Loucy (cell line): ENCODE measurements at regions not wholly inside any gene's neighbourhood (a gene's known extent, or its start where the extent isn't known, plus 50 kb on each side); places are given as distances from the start of the nearest gene placed in this dataset.

Experiments used
- H2AFZ ChIP-seq: fragments of 200-600 bp; sonication (generic); 2 replicates; pipeline ENCODE4 v1.6.0; 2016; ENCODE audit warnings: antibody characterized with exemption, mild to moderate bottlenecking, low read length, moderate library complexity
- H3F3A ChIP-seq: fragments of 200-600 bp; 2 replicates; pipeline ENCODE4 v1.6.0; 2016; ENCODE audit warnings: antibody characterized with exemption, low read depth, mild to moderate bottlenecking
- H3K27me3 ChIP-seq: fragments of 200-600 bp; sonication (generic); 2 replicates; pipeline ENCODE4 v1.6.1; 2014; ENCODE audit warnings: low read length, mild to moderate bottlenecking; ENCODE audit not compliant: insufficient read depth, poor library complexity, severe bottlenecking
- H3K36me3 ChIP-seq: fragments of 200-600 bp; sonication (generic); 2 replicates; pipeline ENCODE4 v1.6.1; 2016; ENCODE audit warnings: low read length; ENCODE audit not compliant: insufficient read depth
- H3K4me1 ChIP-seq: fragments of 200-600 bp; sonication (generic); 2 replicates; pipeline ENCODE4 v1.5.1; 2014; ENCODE audit warnings: low read length, mild to moderate bottlenecking; ENCODE audit not compliant: insufficient read depth, poor library complexity, severe bottlenecking
- H3K4me2 ChIP-seq: fragments of 200-600 bp; sonication (generic); 2 replicates; pipeline ENCODE4 v1.6.0; 2014; ENCODE audit warnings: antibody characterized with exemption, low read length, low read depth, mild to moderate bottlenecking; ENCODE audit not compliant: poor library complexity, severe bottlenecking
- H3K4me3 ChIP-seq: fragments of 200-600 bp; sonication (generic); 2 replicates; pipeline ENCODE4 v1.5.1; 2014; ENCODE audit warnings: low read length, mild to moderate bottlenecking, mixed read lengths; ENCODE audit not compliant: poor library complexity, severe bottlenecking
- H3K79me2 ChIP-seq: fragments of 200-600 bp; sonication (generic); 2 replicates; pipeline ENCODE4 v1.6.1; 2014; ENCODE audit warnings: low read length; ENCODE audit not compliant: insufficient read depth
- H3K9ac ChIP-seq: fragments of 200-600 bp; sonication (generic); 2 replicates; pipeline ENCODE4 v1.6.0; 2014; ENCODE audit warnings: mild to moderate bottlenecking, low read depth, low read length, moderate library complexity; ENCODE audit not compliant: poor library complexity, severe bottlenecking
- H3K9me2 ChIP-seq: fragments of 200-600 bp; sonication (generic); replicated peaks from 2 replicates; pipeline ENCODE4 v1.6.1; 2016; ENCODE audit warnings: low read depth, low read length, mixed read lengths
- H3K9me3 ChIP-seq: fragments of 200-600 bp; sonication (generic); 2 replicates; pipeline ENCODE4 v1.6.1; 2014; ENCODE audit warnings: mild to moderate bottlenecking, antibody characterized with exemption, low read length, low read depth; ENCODE audit not compliant: insufficient read depth
- H4K20me1 ChIP-seq: fragments of 200-600 bp; sonication (generic); 2 replicates; pipeline ENCODE4 v1.6.0; 2014; ENCODE audit warnings: antibody characterized with exemption, low read length, mild to moderate bottlenecking; ENCODE audit not compliant: insufficient read depth, poor library complexity, severe bottlenecking
- EZH2phosphoT487 ChIP-seq: fragments of 200-600 bp; IDR thresholded peaks from 2 replicates; pipeline ENCODE4 v1.6.1; 2018; ENCODE audit warnings: antibody characterized with exemption, mild to moderate bottlenecking, moderate library complexity, borderline replicate concordance
- TF ChIP-seq, protein P1 (sequence below): fragments of 200-600 bp; sonication (generic); conservative IDR thresholded peaks from 2 replicates; pipeline ENCODE4 v1.5.1; 2014; ENCODE audit warnings: mild to moderate bottlenecking, antibody characterized with exemption, low read length

- H3K79me2 ChIP-seq = no peaks in the 10 kb centered on the region
- H2AFZ ChIP-seq = no peak overlapping the region
- H3K4me2 ChIP-seq = no peak overlapping the region
- no peaks in the 10 kb centered on the region for H3K4me1 ChIP-seq
- H3K9me2 ChIP-seq = no peaks in the 10 kb centered on the region
- no peaks in the 10 kb centered on the region for H3F3A ChIP-seq
- H3K27me3 ChIP-seq = no peaks in the 10 kb centered on the region
- no peaks in the 10 kb centered on the region for H3K36me3 ChIP-seq
- 0 out of 2 replicates have a peak, but pooled peaks cover 4% of the 10 kb centered on the region for H3K9me3 ChIP-seq
- no peak for TF ChIP-seq EZH2phosphoT487
- TF ChIP-seq, protein P1, sequence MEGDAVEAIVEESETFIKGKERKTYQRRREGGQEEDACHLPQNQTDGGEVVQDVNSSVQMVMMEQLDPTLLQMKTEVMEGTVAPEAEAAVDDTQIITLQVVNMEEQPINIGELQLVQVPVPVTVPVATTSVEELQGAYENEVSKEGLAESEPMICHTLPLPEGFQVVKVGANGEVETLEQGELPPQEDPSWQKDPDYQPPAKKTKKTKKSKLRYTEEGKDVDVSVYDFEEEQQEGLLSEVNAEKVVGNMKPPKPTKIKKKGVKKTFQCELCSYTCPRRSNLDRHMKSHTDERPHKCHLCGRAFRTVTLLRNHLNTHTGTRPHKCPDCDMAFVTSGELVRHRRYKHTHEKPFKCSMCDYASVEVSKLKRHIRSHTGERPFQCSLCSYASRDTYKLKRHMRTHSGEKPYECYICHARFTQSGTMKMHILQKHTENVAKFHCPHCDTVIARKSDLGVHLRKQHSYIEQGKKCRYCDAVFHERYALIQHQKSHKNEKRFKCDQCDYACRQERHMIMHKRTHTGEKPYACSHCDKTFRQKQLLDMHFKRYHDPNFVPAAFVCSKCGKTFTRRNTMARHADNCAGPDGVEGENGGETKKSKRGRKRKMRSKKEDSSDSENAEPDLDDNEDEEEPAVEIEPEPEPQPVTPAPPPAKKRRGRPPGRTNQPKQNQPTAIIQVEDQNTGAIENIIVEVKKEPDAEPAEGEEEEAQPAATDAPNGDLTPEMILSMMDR = no peak
- no peaks in the 10 kb centered on the region for H4K20me1 ChIP-seq
- H3K4me3 ChIP-seq = no peak overlapping the region
- no peak overlapping the region for H3K9ac ChIP-seq
These were observed 208.5 kb upstream of the SPOPL start for GRCh38 chr2:138293045-138293444.

DNA sequence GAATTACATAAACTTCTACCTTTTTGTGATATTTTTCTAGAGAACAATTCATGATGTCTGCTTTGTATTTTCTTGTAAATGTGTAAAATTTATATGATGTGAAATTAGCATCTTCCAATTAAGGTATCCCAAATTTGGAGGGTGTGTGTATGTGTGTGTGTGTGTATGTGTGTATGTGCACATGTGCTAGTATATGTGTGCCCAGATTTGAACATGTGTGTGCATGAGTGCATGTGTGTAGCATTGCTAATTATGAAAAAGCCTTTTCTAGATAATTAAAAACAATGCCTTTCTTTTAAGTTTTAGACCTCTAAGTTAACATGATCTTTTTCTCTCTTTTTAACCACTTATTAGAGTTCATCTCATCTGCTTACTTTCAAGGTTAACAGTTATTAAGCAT lies 208.0 kb upstream of the SPOPL start:
- Histone ChIP-seq H3K27me3 (no peaks in the 10 kb centered on the region), H3F3A (no peaks in the 10 kb centered on the region), H3K79me2 (no peaks in the 10 kb centered on the region), H2AFZ (no peak overlapping the region), H3K9me3 (0 out of 2 replicates have a peak, but pooled peaks cover 4% of the 10 kb centered on the region), H3K4me2 (no peak overlapping the region), H3K9ac (no peak overlapping the region), H4K20me1 (no peaks in the 10 kb centered on the region), H3K4me1 (no peaks in the 10 kb centered on the region), H3K9me2 (no peaks in the 10 kb centered on the region), H3K4me3 (no peak overlapping the region), H3K36me3 (no peaks in the 10 kb centered on the region)
- no peak for TF ChIP-seq EZH2phosphoT487
- TF ChIP-seq, protein P1 = no peak

- Histone ChIP-seq H3K79me2 (no peaks in the 10 kb centered on the region), H3K27me3 (no peaks in the 10 kb centered on the region), H3K36me3 (no peaks in the 10 kb centered on the region), H3K4me2 (no peak overlapping the region), H3K9ac (no peak overlapping the region), H3K4me1 (no peaks in the 10 kb centered on the region), H4K20me1 (no peaks in the 10 kb centered on the region), H3K9me2 (no peaks in the 10 kb centered on the region), H3K4me3 (no peak overlapping the region), H3F3A (no peaks in the 10 kb centered on the region), H2AFZ (no peak overlapping the region), H3K9me3 (0 out of 2 replicates have a peak, but pooled peaks cover 4% of the 10 kb centered on the region)
- no peak for TF ChIP-seq EZH2phosphoT487
- TF ChIP-seq, protein P1 = no peak
These were observed 207.1 kb upstream of the SPOPL start for GRCh38 chr2:138294451-138294850.
